ENCODE measurements at regions not wholly inside any gene's neighbourhood (a gene's known extent, or its start where the extent isn't known, plus 50 kb on each side); places are given as distances from the start of the nearest gene placed in this dataset.

- DNase-seq (ENCODE audit: extremely low spot score): no peak
- ChIA-PET CTCF (interaction anchor here (1.2 kb wide), 1 partner anchor 14 kb away, joined by 3 read pairs; no protein-coding TSS in a partner anchor), POLR2A (no interaction called here)
- no peak for TF ChIP-seq CTCF (IDR thresholded peaks at IDR 0.05; ENCODE audit: control extremely low read depth, extremely low read depth, low read depth, missing control alignments)
These were observed 433.7 kb upstream of the MANEA start for GRCh38 chr6:95143408-95144180.

DNA sequence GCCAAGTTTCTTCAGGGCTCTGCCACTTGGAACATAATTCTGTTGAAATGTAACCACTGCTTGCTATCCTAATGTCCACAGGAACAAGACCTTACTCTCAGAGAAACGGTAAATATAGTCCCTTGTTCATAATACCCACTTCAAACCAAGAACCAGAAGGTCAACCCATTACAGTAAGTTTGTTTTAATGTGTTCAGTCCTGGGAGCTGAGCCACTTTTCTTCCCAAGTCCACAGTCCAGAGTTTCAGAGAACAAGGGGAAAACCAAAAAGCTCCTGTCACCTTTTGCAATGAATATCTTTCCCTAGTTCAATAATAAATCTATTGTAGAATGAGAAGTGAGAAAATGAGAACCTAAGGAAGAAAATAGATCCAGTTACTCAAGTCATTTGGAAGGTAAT lies 431.9 kb upstream of the MANEA start:
- TF ChIP-seq CTCF (IDR thresholded peaks at IDR 0.05; ENCODE audit: control extremely low read depth, extremely low read depth, low read depth, missing control alignments): no peak
- no peak for DNase-seq (ENCODE audit: extremely low spot score)
- ChIA-PET POLR2A (no interaction called here), CTCF (interaction anchor here (1.2 kb wide), 1 partner anchor 27 kb away, joined by 3 read pairs; no protein-coding TSS in a partner anchor)

DNA sequence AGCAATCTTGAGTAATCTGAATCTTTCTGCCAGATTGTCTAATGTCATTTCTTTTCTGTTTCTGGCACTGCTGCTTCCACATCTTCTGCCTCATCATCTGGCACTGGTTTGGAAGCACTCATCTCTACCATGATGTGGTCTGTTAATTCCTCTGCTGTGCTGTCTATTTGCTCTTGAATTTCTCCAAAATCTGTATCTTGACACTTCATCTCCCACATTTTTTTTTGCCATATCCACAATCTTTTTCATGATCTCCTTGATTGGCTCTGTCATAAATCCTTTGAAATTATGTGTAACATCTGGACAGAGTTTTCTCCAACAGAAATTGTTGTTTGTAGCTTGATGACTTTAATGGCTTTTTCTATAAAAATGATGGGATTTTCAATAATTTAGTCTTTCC lies 417.8 kb upstream of the MANEA start:
- no peak for DNase-seq (ENCODE audit: extremely low spot score)
- CTCF ChIA-PET: interaction anchor here (1.2 to 1.5 kb wide), 2 partner anchors 10 to 18 kb away, joined by 3 read pairs; no protein-coding TSS in a partner anchor
- TF ChIP-seq CTCF (IDR thresholded peaks at IDR 0.05; ENCODE audit: control extremely low read depth, extremely low read depth, low read depth, missing control alignments): no peak
- POLR2A ChIA-PET: no interaction called here

GRCh38 chr6:95169775-95170174 lies 407.6 kb upstream of the MANEA start:
- CTCF ChIA-PET: interaction anchor here (1.0 kb wide), 1 partner anchor 10 kb away, joined by 3 read pairs; no protein-coding TSS in a partner anchor
- POLR2A ChIA-PET: no interaction called here
- no peak for TF ChIP-seq CTCF (IDR thresholded peaks at IDR 0.05; ENCODE audit: control extremely low read depth, extremely low read depth, low read depth, missing control alignments)

GRCh38 chr6:95175927-95176675 lies 401.2 kb upstream of the MANEA start:
- ChIA-PET POLR2A (no interaction called here), CTCF (interaction anchor here (1.0 kb wide), 1 partner anchor 22 kb away, joined by 3 read pairs; no protein-coding TSS in a partner anchor)
- TF ChIP-seq CTCF (IDR thresholded peaks at IDR 0.05; ENCODE audit: control extremely low read depth, extremely low read depth, low read depth, missing control alignments): no peak
- DNase-seq (ENCODE audit: extremely low spot score): no peak

More at GRCh38 chr6:95169775-95170174, 407.6 kb upstream of the MANEA start:
- no peak for DNase-seq (ENCODE audit: extremely low spot score)

- TF ChIP-seq CTCF (IDR thresholded peaks at IDR 0.05; ENCODE audit: control extremely low read depth, extremely low read depth, low read depth, missing control alignments): no peak
- CTCF ChIA-PET: no interaction called here
- DNase-seq (ENCODE audit: extremely low spot score): no peak
- POLR2A ChIA-PET: no interaction called here
These were observed 391.5 kb upstream of the MANEA start for GRCh38 chr6:95185874-95186273.
